ENCODE measurements at regions not wholly inside any gene's neighbourhood (a gene's known extent, or its start where the extent isn't known, plus 50 kb on each side); places are given as distances from the start of the nearest gene placed in this dataset.

- Histone ChIP-seq H3K9me3 (ENCODE audit: control insufficient read depth in 2 of 3, low read length in 3 of 3) (no peaks in the 10 kb centered on the region), H3K4me3 (ENCODE audit: low read length) (no peak overlapping the region), H3K36me3 (ENCODE audit: control insufficient read depth in 2 of 3, insufficient read depth in 3 of 3, low read length in 3 of 3) (no peaks in the 10 kb centered on the region), H3K27me3 (ENCODE audit: control insufficient read depth in 2 of 2, insufficient read depth in 2 of 2, low read length in 2 of 2) (peaks cover 0 to 8% of the 10 kb centered on the region in 2 donors), H3K27ac (ENCODE audit: low read depth, low read length) (no peak overlapping the region), H3K4me1 (ENCODE audit: control insufficient read depth in 2 of 2, insufficient read depth in 2 of 2, low read length in 2 of 2) (no peaks in the 10 kb centered on the region)
- no peak overlapping the region for H3K4me3 Mint-ChIP-seq
- ChIA-PET POLR2A (no interaction called here), CTCF (no interaction called here)
- peaks cover 2 to 32% (median 8%) of the 10 kb centered on the region in 11 donors for H3K9me3 Mint-ChIP-seq
- H3K27me3 Mint-ChIP-seq, result peaks cover 0 to 32% (median 5%) of the 10 kb centered on the region in 5 donors
- no peak for DNase-seq
- H3K36me3 Mint-ChIP-seq, result no peaks in the 10 kb centered on the region
- ATAC-seq, result no peak
- intact Hi-C loops (cut with micrococcal nuclease), result no loop called here
- H3K27ac Mint-ChIP-seq, result no peak overlapping the region
- no peaks in the 10 kb centered on the region for H3K4me1 Mint-ChIP-seq
These were observed 553.4 kb downstream of the GALR1 start for GRCh38 chr18:77803024-77803423.

- Histone ChIP-seq H3K27ac (ENCODE audit: low read depth, low read length) (no peak overlapping the region), H3K4me3 (ENCODE audit: low read length) (no peak overlapping the region), H3K27me3 (ENCODE audit: control insufficient read depth in 2 of 2, insufficient read depth in 2 of 2, low read length in 2 of 2) (peaks cover 0 to 8% of the 10 kb centered on the region in 2 donors), H3K9me3 (ENCODE audit: control insufficient read depth in 2 of 3, low read length in 3 of 3) (no peaks in the 10 kb centered on the region), H3K4me1 (ENCODE audit: control insufficient read depth in 2 of 2, insufficient read depth in 2 of 2, low read length in 2 of 2) (no peaks in the 10 kb centered on the region), H3K36me3 (ENCODE audit: control insufficient read depth in 2 of 3, insufficient read depth in 3 of 3, low read length in 3 of 3) (no peaks in the 10 kb centered on the region)
- no peaks in the 10 kb centered on the region for H3K4me1 Mint-ChIP-seq
- H3K27ac Mint-ChIP-seq, result no peak overlapping the region
- peaks cover 0 to 4% (median 0%) of the 10 kb centered on the region in 5 donors for H3K36me3 Mint-ChIP-seq
- peaks cover 0 to 25% (median 5%) of the 10 kb centered on the region in 11 donors for H3K9me3 Mint-ChIP-seq
- no peak overlapping the region for H3K4me3 Mint-ChIP-seq
- ATAC-seq, result no peak
- no peak for DNase-seq
- intact Hi-C loops (cut with micrococcal nuclease), result no loop called here
- peaks cover 0 to 30% (median 15%) of the 10 kb centered on the region in 5 donors for H3K27me3 Mint-ChIP-seq
- POLR2A ChIA-PET, result no interaction called here
- CTCF ChIA-PET, result no interaction called here
These were observed 554.7 kb downstream of the GALR1 start for GRCh38 chr18:77804382-77804781.

GRCh38 chr18:77807650-77808049 is 558.0 kb downstream of the GALR1 start:
- POLR2A ChIA-PET, result no interaction called here

GRCh38 chr18:77811503-77811902 is 561.9 kb downstream of the GALR1 start:
- no peak overlapping the region for H3K27ac ChIP-seq (ENCODE audit: low read depth, low read length)
- Mint-ChIP-seq H3K36me3 (peaks cover 0 to 4% (median 0%) of the 10 kb centered on the region in 5 donors), H3K4me3 (no peak overlapping the region), H3K9me3 (peaks cover 0 to 12% (median 4%) of the 10 kb centered on the region in 11 donors), H3K4me1 (no peaks in the 10 kb centered on the region), H3K27me3 (peaks cover 0 to 37% (median 19%) of the 10 kb centered on the region in 5 donors), H3K27ac (no peak overlapping the region)
- no peak for DNase-seq
- H3K36me3 ChIP-seq (ENCODE audit: control insufficient read depth in 2 of 3, insufficient read depth in 3 of 3, low read length in 3 of 3), result no peaks in the 10 kb centered on the region
- H3K4me3 ChIP-seq (ENCODE audit: low read length), result no peak overlapping the region
- no peaks in the 10 kb centered on the region for H3K4me1 ChIP-seq (ENCODE audit: control insufficient read depth in 2 of 2, insufficient read depth in 2 of 2, low read length in 2 of 2)
- ATAC-seq, result no peak
- peaks cover 0 to 3% of the 10 kb centered on the region in 2 donors for H3K27me3 ChIP-seq (ENCODE audit: control insufficient read depth in 2 of 2, insufficient read depth in 2 of 2, low read length in 2 of 2)
- CTCF ChIA-PET, result no interaction called here
- no peaks in the 10 kb centered on the region for H3K9me3 ChIP-seq (ENCODE audit: control insufficient read depth in 2 of 3, low read length in 3 of 3)
- intact Hi-C loops (cut with micrococcal nuclease), result no loop called here
- POLR2A ChIA-PET, result no interaction called here

More at GRCh38 chr18:77807650-77808049, 558.0 kb downstream of the GALR1 start:
- CTCF ChIA-PET, result no interaction called here
- Histone ChIP-seq H3K9me3 (ENCODE audit: control insufficient read depth in 2 of 3, low read length in 3 of 3) (no peaks in the 10 kb centered on the region), H3K4me3 (ENCODE audit: low read length) (no peak overlapping the region), H3K27ac (ENCODE audit: low read depth, low read length) (no peak overlapping the region), H3K36me3 (ENCODE audit: control insufficient read depth in 2 of 3, insufficient read depth in 3 of 3, low read length in 3 of 3) (no peaks in the 10 kb centered on the region), H3K4me1 (ENCODE audit: control insufficient read depth in 2 of 2, insufficient read depth in 2 of 2, low read length in 2 of 2) (no peaks in the 10 kb centered on the region), H3K27me3 (ENCODE audit: control insufficient read depth in 2 of 2, insufficient read depth in 2 of 2, low read length in 2 of 2) (peaks cover 0 to 8% of the 10 kb centered on the region in 2 donors)
- Mint-ChIP-seq H3K4me3 (no peak overlapping the region), H3K4me1 (no peaks in the 10 kb centered on the region), H3K36me3 (peaks cover 0 to 4% (median 0%) of the 10 kb centered on the region in 5 donors), H3K27me3 (peaks cover 0 to 40% (median 19%) of the 10 kb centered on the region in 5 donors), H3K9me3 (peaks cover 0 to 31% (median 5%) of the 10 kb centered on the region in 11 donors), H3K27ac (no peak overlapping the region)
- intact Hi-C loops (cut with micrococcal nuclease), result no loop called here
- ATAC-seq, result no peak
- DNase-seq, result no peak

- Mint-ChIP-seq H3K36me3 (peaks cover 0 to 9% (median 4%) of the 10 kb centered on the region in 5 donors), H3K27me3 (peaks cover 0 to 35% (median 11%) of the 10 kb centered on the region in 5 donors), H3K9me3 (peaks cover 0 to 15% (median 4%) of the 10 kb centered on the region in 11 donors), H3K4me3 (no peak overlapping the region), H3K27ac (no peak overlapping the region), H3K4me1 (peaks cover 0 to 1% (median 0%) of the 10 kb centered on the region in 7 donors)
- ChIA-PET CTCF (no interaction called here), POLR2A (no interaction called here)
- no peaks in the 10 kb centered on the region for H3K27me3 ChIP-seq (ENCODE audit: control insufficient read depth in 2 of 2, insufficient read depth in 2 of 2, low read length in 2 of 2)
- H3K4me1 ChIP-seq (ENCODE audit: control insufficient read depth in 2 of 2, insufficient read depth in 2 of 2, low read length in 2 of 2), result no peaks in the 10 kb centered on the region
- DNase-seq (no peak), ATAC-seq (no peak)
- H3K4me3 ChIP-seq (ENCODE audit: low read length), result no peak overlapping the region
- intact Hi-C loops (cut with micrococcal nuclease), result no loop called here
- H3K36me3 ChIP-seq (ENCODE audit: control insufficient read depth in 2 of 3, insufficient read depth in 3 of 3, low read length in 3 of 3), result no peaks in the 10 kb centered on the region
- H3K27ac ChIP-seq (ENCODE audit: low read depth, low read length), result no peak overlapping the region
- no peaks in the 10 kb centered on the region for H3K9me3 ChIP-seq (ENCODE audit: control insufficient read depth in 2 of 3, low read length in 3 of 3)
These were observed 566.2 kb downstream of the GALR1 start for GRCh38 chr18:77815666-77816338.

GRCh38 chr18:77818328-77818727 is 568.7 kb downstream of the GALR1 start:
- intact Hi-C loops (cut with micrococcal nuclease), result no loop called here
- Mint-ChIP-seq H3K36me3 (peaks cover 0 to 9% (median 4%) of the 10 kb centered on the region in 5 donors), H3K4me3 (no peak overlapping the region), H3K4me1 (peaks cover 0 to 1% (median 0%) of the 10 kb centered on the region in 7 donors), H3K9me3 (peaks cover 0 to 9% (median 3%) of the 10 kb centered on the region in 11 donors), H3K27me3 (peaks cover 0 to 28% (median 12%) of the 10 kb centered on the region in 5 donors), H3K27ac (no peak overlapping the region)
- ATAC-seq (no peak), DNase-seq (no peak)
- H3K27ac ChIP-seq (ENCODE audit: low read depth, low read length), result no peak overlapping the region
- no peaks in the 10 kb centered on the region for H3K27me3 ChIP-seq (ENCODE audit: control insufficient read depth in 2 of 2, insufficient read depth in 2 of 2, low read length in 2 of 2)
- no peaks in the 10 kb centered on the region for H3K9me3 ChIP-seq (ENCODE audit: control insufficient read depth in 2 of 3, low read length in 3 of 3)
- POLR2A ChIA-PET, result no interaction called here
- CTCF ChIA-PET, result no interaction called here
- H3K4me1 ChIP-seq (ENCODE audit: control insufficient read depth in 2 of 2, insufficient read depth in 2 of 2, low read length in 2 of 2), result no peaks in the 10 kb centered on the region
- H3K4me3 ChIP-seq (ENCODE audit: low read length), result no peak overlapping the region
- H3K36me3 ChIP-seq (ENCODE audit: control insufficient read depth in 2 of 3, insufficient read depth in 3 of 3, low read length in 3 of 3), result no peaks in the 10 kb centered on the region

GRCh38 chr18:77820472-77820871 is 570.8 kb downstream of the GALR1 start:
- H3K27ac ChIP-seq (ENCODE audit: low read depth, low read length), result no peak overlapping the region
- Mint-ChIP-seq H3K4me3 (no peak overlapping the region), H3K9me3 (peaks cover 0 to 9% (median 4%) of the 10 kb centered on the region in 11 donors), H3K4me1 (peaks cover 0 to 1% (median 0%) of the 10 kb centered on the region in 7 donors), H3K36me3 (peaks cover 0 to 9% (median 4%) of the 10 kb centered on the region in 5 donors), H3K27me3 (peaks cover 0 to 28% (median 13%) of the 10 kb centered on the region in 5 donors), H3K27ac (no peak overlapping the region)
- no peak overlapping the region for H3K4me3 ChIP-seq (ENCODE audit: low read length)
- no peaks in the 10 kb centered on the region for H3K36me3 ChIP-seq (ENCODE audit: control insufficient read depth in 2 of 3, insufficient read depth in 3 of 3, low read length in 3 of 3)
- no peaks in the 10 kb centered on the region for H3K27me3 ChIP-seq (ENCODE audit: control insufficient read depth in 2 of 2, insufficient read depth in 2 of 2, low read length in 2 of 2)
- no peak for ATAC-seq
- no peaks in the 10 kb centered on the region for H3K9me3 ChIP-seq (ENCODE audit: control insufficient read depth in 2 of 3, low read length in 3 of 3)
- no peaks in the 10 kb centered on the region for H3K4me1 ChIP-seq (ENCODE audit: control insufficient read depth in 2 of 2, insufficient read depth in 2 of 2, low read length in 2 of 2)
- POLR2A ChIA-PET, result no interaction called here
- CTCF ChIA-PET, result no interaction called here
- no peak for DNase-seq
- intact Hi-C loops (cut with micrococcal nuclease), result no loop called here
